ENCODE measurements at regions not wholly inside any gene's neighbourhood (a gene's known extent, or its start where the extent isn't known, plus 50 kb on each side); places are given as distances from the start of the nearest gene placed in this dataset.

- Histone ChIP-seq H3K4me3 (ENCODE audit: low read depth in 1 of 2, low read length in 2 of 2) (no peak overlapping the region), H3K36me3 (ENCODE audit: control insufficient read depth in 1 of 2, insufficient read depth in 2 of 2, low read length in 2 of 2) (no peaks in the 10 kb centered on the region), H3K27ac (ENCODE audit: low read length) (no peak overlapping the region), H3K9me3 (ENCODE audit: control insufficient read depth in 1 of 2, low read length in 2 of 2) (no peaks in the 10 kb centered on the region), H3K4me1 (ENCODE audit: control insufficient read depth in 1 of 2, insufficient read depth in 2 of 2, low read length in 2 of 2) (no peaks in the 10 kb centered on the region), H3K27me3 (ENCODE audit: low read depth, low read length) (no peaks in the 10 kb centered on the region)
Measured at GRCh38 chr14:84751745-84752144, 778.2 kb upstream of the FLRT2 start.

DNA sequence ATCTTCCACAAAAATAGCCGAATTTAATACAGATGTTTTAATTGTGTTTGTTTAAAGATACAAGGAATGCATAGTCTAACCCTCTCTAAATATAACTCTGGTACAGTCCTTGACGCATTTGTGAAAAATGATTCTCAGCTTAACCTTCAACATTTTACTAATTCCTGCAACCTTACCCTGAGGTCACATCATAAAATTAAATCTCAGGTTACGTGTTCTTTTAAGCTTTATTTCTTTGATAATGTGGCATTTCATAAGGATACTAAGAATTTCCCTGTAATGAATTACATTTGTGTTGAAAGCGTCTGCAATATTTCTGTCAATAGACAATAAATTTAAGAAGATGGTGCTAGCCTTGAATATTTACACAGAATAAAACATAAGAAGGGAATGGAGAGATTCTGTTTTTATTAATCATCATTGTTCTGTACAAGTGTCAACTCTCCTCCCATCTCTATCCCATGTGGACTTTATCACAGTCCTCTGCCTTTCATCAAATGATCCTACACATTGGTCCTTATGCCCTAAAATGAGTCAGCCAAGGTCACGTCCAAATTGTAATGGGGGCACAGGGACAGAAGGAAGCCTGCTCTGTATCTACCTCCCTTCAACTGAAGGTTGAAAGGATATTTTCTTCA is 769.3 kb upstream of the FLRT2 start:
- Histone ChIP-seq H3K27me3 (ENCODE audit: low read depth, low read length) (no peaks in the 10 kb centered on the region), H3K36me3 (ENCODE audit: control insufficient read depth in 1 of 2, insufficient read depth in 2 of 2, low read length in 2 of 2) (no peaks in the 10 kb centered on the region), H3K4me1 (ENCODE audit: control insufficient read depth in 1 of 2, insufficient read depth in 2 of 2, low read length in 2 of 2) (no peaks in the 10 kb centered on the region), H3K4me3 (ENCODE audit: low read depth in 1 of 2, low read length in 2 of 2) (no peak overlapping the region), H3K27ac (ENCODE audit: low read length) (no peak overlapping the region), H3K9me3 (ENCODE audit: control insufficient read depth in 1 of 2, low read length in 2 of 2) (peaks cover 6 to 9% of the 10 kb centered on the region in 2 donors)

DNA sequence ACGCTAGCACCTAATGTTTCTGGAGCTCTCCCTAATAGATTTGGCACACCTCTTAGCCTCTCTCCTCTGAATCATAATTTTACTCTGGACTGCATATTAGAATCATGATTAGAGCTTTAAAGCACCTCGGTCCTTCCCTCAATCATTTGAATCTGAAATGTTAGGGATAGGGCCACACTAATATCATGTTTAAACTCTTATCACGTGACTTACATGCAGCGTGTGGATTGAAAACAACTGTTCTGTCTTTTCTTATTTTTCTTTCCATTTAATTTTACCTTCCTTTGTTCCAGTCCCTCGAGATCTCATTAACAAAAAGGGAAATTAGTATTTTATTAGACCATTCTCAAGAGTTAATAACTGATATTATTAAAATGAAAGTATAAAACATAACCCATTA is 762.5 kb upstream of the FLRT2 start:
- Histone ChIP-seq H3K36me3 (ENCODE audit: control insufficient read depth in 1 of 2, insufficient read depth in 2 of 2, low read length in 2 of 2) (no peaks in the 10 kb centered on the region), H3K4me3 (ENCODE audit: low read depth in 1 of 2, low read length in 2 of 2) (no peak overlapping the region), H3K27me3 (ENCODE audit: low read depth, low read length) (no peaks in the 10 kb centered on the region), H3K4me1 (ENCODE audit: control insufficient read depth in 1 of 2, insufficient read depth in 2 of 2, low read length in 2 of 2) (no peaks in the 10 kb centered on the region), H3K27ac (ENCODE audit: low read length) (no peak overlapping the region), H3K9me3 (ENCODE audit: control insufficient read depth in 1 of 2, low read length in 2 of 2) (peaks cover 6 to 11% of the 10 kb centered on the region in 2 donors)

GRCh38 chr14:84770030-84770429 is 759.9 kb upstream of the FLRT2 start:
- Histone ChIP-seq H3K9me3 (ENCODE audit: control insufficient read depth in 1 of 2, low read length in 2 of 2) (peaks cover 0 to 10% of the 10 kb centered on the region in 2 donors), H3K4me3 (ENCODE audit: low read depth in 1 of 2, low read length in 2 of 2) (no peak overlapping the region), H3K36me3 (ENCODE audit: control insufficient read depth in 1 of 2, insufficient read depth in 2 of 2, low read length in 2 of 2) (no peaks in the 10 kb centered on the region), H3K27me3 (ENCODE audit: low read depth, low read length) (no peaks in the 10 kb centered on the region), H3K27ac (ENCODE audit: low read length) (no peak overlapping the region), H3K4me1 (ENCODE audit: control insufficient read depth in 1 of 2, insufficient read depth in 2 of 2, low read length in 2 of 2) (no peaks in the 10 kb centered on the region)

DNA sequence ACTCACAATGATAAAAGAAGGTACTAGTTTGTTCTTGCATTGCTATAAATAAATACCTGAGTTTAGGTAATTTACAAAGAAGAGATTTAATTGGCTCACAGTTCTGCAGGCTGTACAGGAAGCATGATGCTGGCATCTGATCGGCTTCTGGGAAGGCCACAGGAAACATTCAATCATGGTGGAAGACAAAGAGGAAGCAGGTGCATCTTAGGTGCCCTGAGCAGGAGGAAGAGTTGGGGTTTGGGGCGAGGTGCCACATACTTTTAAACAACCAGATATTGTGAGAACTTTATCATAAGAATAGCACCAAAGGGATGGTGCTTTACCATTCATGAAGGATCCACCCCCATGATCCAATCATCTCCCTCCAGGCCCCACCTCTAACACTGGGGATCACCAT is 752.6 kb upstream of the FLRT2 start:
- no peaks in the 10 kb centered on the region for H3K36me3 ChIP-seq (ENCODE audit: control insufficient read depth in 1 of 2, insufficient read depth in 2 of 2, low read length in 2 of 2)
- no peak overlapping the region for H3K4me3 ChIP-seq (ENCODE audit: low read depth in 1 of 2, low read length in 2 of 2)
- H3K4me1 ChIP-seq (ENCODE audit: control insufficient read depth in 1 of 2, insufficient read depth in 2 of 2, low read length in 2 of 2): no peaks in the 10 kb centered on the region
- H3K9me3 ChIP-seq (ENCODE audit: control insufficient read depth in 1 of 2, low read length in 2 of 2): peaks cover 0 to 4% of the 10 kb centered on the region in 2 donors
- no peak overlapping the region for H3K27ac ChIP-seq (ENCODE audit: low read length)
- H3K27me3 ChIP-seq (ENCODE audit: low read depth, low read length): no peaks in the 10 kb centered on the region

- Histone ChIP-seq H3K27me3 (ENCODE audit: low read depth, low read length) (no peaks in the 10 kb centered on the region), H3K36me3 (ENCODE audit: control insufficient read depth in 1 of 2, insufficient read depth in 2 of 2, low read length in 2 of 2) (no peaks in the 10 kb centered on the region), H3K9me3 (ENCODE audit: control insufficient read depth in 1 of 2, low read length in 2 of 2) (peaks cover 0 to 2% of the 10 kb centered on the region in 2 donors), H3K4me1 (ENCODE audit: control insufficient read depth in 1 of 2, insufficient read depth in 2 of 2, low read length in 2 of 2) (no peaks in the 10 kb centered on the region), H3K27ac (ENCODE audit: low read length) (no peak overlapping the region), H3K4me3 (ENCODE audit: low read depth in 1 of 2, low read length in 2 of 2) (no peak overlapping the region)
Measured at GRCh38 chr14:84782902-84783301, 747.0 kb upstream of the FLRT2 start.

DNA sequence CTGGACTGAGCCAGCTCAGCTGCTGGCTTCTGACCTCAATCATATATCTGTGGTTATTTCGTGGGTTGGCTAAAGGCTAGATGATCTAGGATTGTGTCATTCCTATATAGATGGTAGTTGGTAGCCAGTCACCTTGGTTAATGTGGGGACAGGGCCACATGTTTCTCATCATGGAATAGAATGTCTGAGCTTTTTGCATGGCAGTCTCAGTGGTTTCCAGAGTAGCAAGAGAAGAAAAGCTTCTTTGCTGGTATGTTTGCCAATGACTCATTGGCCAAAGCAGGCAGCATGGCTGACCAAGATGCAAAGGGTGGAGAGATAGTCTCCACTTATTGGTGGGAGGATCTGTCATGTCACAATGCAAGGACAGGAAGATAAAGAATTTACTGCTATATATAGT is 746.4 kb upstream of the FLRT2 start:
- H3K36me3 ChIP-seq (ENCODE audit: control insufficient read depth in 1 of 2, insufficient read depth in 2 of 2, low read length in 2 of 2): no peaks in the 10 kb centered on the region
- H3K27me3 ChIP-seq (ENCODE audit: low read depth, low read length): no peaks in the 10 kb centered on the region
- peaks cover 0 to 2% of the 10 kb centered on the region in 2 donors for H3K9me3 ChIP-seq (ENCODE audit: control insufficient read depth in 1 of 2, low read length in 2 of 2)
- no peaks in the 10 kb centered on the region for H3K4me1 ChIP-seq (ENCODE audit: control insufficient read depth in 1 of 2, insufficient read depth in 2 of 2, low read length in 2 of 2)
- no peak overlapping the region for H3K27ac ChIP-seq (ENCODE audit: low read length)
- H3K4me3 ChIP-seq (ENCODE audit: low read depth in 1 of 2, low read length in 2 of 2): no peak overlapping the region

DNA sequence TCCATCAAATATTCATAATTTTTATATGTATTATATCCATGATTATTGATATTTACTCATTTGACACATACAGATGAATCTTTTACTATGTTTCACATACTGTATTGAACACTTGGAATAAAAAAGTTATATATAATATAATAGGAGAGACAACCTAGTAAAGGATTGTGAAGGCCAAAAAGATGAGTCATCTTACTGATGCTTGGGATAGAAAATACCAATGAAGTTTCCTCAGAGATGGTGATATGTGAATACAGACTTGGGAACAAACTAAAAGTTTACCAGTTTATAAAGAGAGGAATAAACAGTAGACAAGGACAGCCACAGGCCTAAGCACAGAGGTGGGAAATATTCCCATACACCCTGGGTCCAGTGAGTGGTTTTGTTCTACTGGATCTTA is 743.9 kb upstream of the FLRT2 start:
- H3K27me3 ChIP-seq (ENCODE audit: low read depth, low read length): no peaks in the 10 kb centered on the region
- H3K4me1 ChIP-seq (ENCODE audit: control insufficient read depth in 1 of 2, insufficient read depth in 2 of 2, low read length in 2 of 2): no peaks in the 10 kb centered on the region
- no peaks in the 10 kb centered on the region for H3K36me3 ChIP-seq (ENCODE audit: control insufficient read depth in 1 of 2, insufficient read depth in 2 of 2, low read length in 2 of 2)
- H3K9me3 ChIP-seq (ENCODE audit: control insufficient read depth in 1 of 2, low read length in 2 of 2): peaks cover 0 to 2% of the 10 kb centered on the region in 2 donors
- H3K27ac ChIP-seq (ENCODE audit: low read length): no peak overlapping the region
- H3K4me3 ChIP-seq (ENCODE audit: low read depth in 1 of 2, low read length in 2 of 2): no peak overlapping the region

DNA sequence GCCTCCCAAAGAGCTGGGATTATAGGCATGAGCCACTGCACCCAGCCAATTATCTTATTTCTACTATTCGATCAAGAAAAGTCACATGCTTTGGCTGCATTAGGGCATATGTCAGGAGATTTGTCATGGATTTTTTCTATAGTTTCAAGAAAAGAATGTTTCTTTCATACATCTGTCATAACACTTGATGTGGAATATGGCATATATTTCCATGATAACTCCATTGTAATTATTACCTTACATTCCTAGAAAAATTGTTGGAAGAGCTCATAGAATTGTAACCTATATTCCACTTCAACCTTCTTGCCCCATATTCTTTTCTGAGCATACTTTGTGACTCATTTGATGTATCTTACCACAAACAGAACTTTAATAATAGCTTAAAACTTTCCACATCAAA is 740.9 kb upstream of the FLRT2 start:
- Histone ChIP-seq H3K27me3 (ENCODE audit: low read depth, low read length) (no peaks in the 10 kb centered on the region), H3K4me3 (ENCODE audit: low read depth in 1 of 2, low read length in 2 of 2) (no peak overlapping the region), H3K4me1 (ENCODE audit: control insufficient read depth in 1 of 2, insufficient read depth in 2 of 2, low read length in 2 of 2) (no peaks in the 10 kb centered on the region), H3K36me3 (ENCODE audit: control insufficient read depth in 1 of 2, insufficient read depth in 2 of 2, low read length in 2 of 2) (no peaks in the 10 kb centered on the region), H3K9me3 (ENCODE audit: control insufficient read depth in 1 of 2, low read length in 2 of 2) (peaks cover 0 to 2% of the 10 kb centered on the region in 2 donors), H3K27ac (ENCODE audit: low read length) (no peak overlapping the region)

- H3K36me3 ChIP-seq (ENCODE audit: control insufficient read depth in 1 of 2, insufficient read depth in 2 of 2, low read length in 2 of 2): no peaks in the 10 kb centered on the region
- no peaks in the 10 kb centered on the region for H3K27me3 ChIP-seq (ENCODE audit: low read depth, low read length)
- no peaks in the 10 kb centered on the region for H3K4me1 ChIP-seq (ENCODE audit: control insufficient read depth in 1 of 2, insufficient read depth in 2 of 2, low read length in 2 of 2)
- no peaks in the 10 kb centered on the region for H3K9me3 ChIP-seq (ENCODE audit: control insufficient read depth in 1 of 2, low read length in 2 of 2)
- H3K27ac ChIP-seq (ENCODE audit: low read length): no peak overlapping the region
- no peak overlapping the region for H3K4me3 ChIP-seq (ENCODE audit: low read depth in 1 of 2, low read length in 2 of 2)
Measured at GRCh38 chr14:84792722-84793410, 737.1 kb upstream of the FLRT2 start.

GRCh38 chr14:84797326-84797725 is 732.6 kb upstream of the FLRT2 start:
- Histone ChIP-seq H3K9me3 (ENCODE audit: control insufficient read depth in 1 of 2, low read length in 2 of 2) (no peaks in the 10 kb centered on the region), H3K36me3 (ENCODE audit: control insufficient read depth in 1 of 2, insufficient read depth in 2 of 2, low read length in 2 of 2) (no peaks in the 10 kb centered on the region), H3K4me1 (ENCODE audit: control insufficient read depth in 1 of 2, insufficient read depth in 2 of 2, low read length in 2 of 2) (no peaks in the 10 kb centered on the region), H3K27me3 (ENCODE audit: low read depth, low read length) (no peaks in the 10 kb centered on the region), H3K27ac (ENCODE audit: low read length) (no peak overlapping the region), H3K4me3 (ENCODE audit: low read depth in 1 of 2, low read length in 2 of 2) (no peak overlapping the region)

DNA sequence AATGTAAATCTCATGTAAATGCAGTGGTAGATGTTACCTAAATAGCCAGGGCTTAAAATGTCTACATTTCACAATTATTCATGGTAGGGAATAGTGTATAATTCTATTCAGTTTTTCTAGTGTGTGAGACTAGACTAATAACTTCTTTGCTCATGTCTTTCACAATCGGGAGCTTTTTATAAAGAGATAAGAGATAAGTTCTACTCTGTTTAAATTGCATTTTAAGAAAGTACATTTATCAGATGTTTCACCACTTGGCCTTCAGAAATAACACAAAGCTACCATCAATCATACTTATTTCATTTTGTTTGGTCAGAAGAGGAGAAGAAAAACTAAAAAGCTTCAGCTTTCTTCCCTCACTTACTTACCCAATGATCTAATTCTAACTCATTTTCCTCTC is 725.5 kb upstream of the FLRT2 start:
- Histone ChIP-seq H3K4me3 (ENCODE audit: low read depth in 1 of 2, low read length in 2 of 2) (no peak overlapping the region), H3K36me3 (ENCODE audit: control insufficient read depth in 1 of 2, insufficient read depth in 2 of 2, low read length in 2 of 2) (no peaks in the 10 kb centered on the region), H3K4me1 (ENCODE audit: control insufficient read depth in 1 of 2, insufficient read depth in 2 of 2, low read length in 2 of 2) (no peaks in the 10 kb centered on the region), H3K27ac (ENCODE audit: low read length) (no peak overlapping the region), H3K9me3 (ENCODE audit: control insufficient read depth in 1 of 2, low read length in 2 of 2) (no peaks in the 10 kb centered on the region), H3K27me3 (ENCODE audit: low read depth, low read length) (no peaks in the 10 kb centered on the region)
